Gastrocnemius medialis (tissue), 4 donors: ENCODE measurements at regions not wholly inside any gene's neighbourhood (a gene's known extent, or its start where the extent isn't known, plus 50 kb on each side); places are given as distances from the start of the nearest gene placed in this dataset.

Source experiments
- POLR2A ChIP-seq, 2 donors: fragments of 450-650 bp; IDR thresholded peaks; one replicate each; pipeline ENCODE4 v1.6.1; 2017; ENCODE audit warnings: antibody characterized with exemption in 2 of 2, mild to moderate bottlenecking in 2 of 2, moderate library complexity in 2 of 2
- TF ChIP-seq, protein P1 (sequence below), 5 experiments: fragments of 450-650 bp in 3 of 5; fragments of 200-600 bp in 2 of 5; sonication (generic) in 2 of 5; IDR thresholded peaks in 4 of 5; conservative IDR thresholded peaks in 1 of 5; 1 replicate in 4 of 5; 2 replicates in 1 of 5; pipeline ENCODE4 v1.5.1; 2016 to 2019; ENCODE audit warnings: antibody characterized with exemption in 5 of 5, mild to moderate bottlenecking in 3 of 5, moderate library complexity in 3 of 5

GRCh38 chr12:77115471-77115870 is 50.1 kb upstream of the E2F7 start:
- no peak for TF ChIP-seq POLR2A (IDR thresholded peaks at IDR 0.05)
- TF ChIP-seq, protein P1, sequence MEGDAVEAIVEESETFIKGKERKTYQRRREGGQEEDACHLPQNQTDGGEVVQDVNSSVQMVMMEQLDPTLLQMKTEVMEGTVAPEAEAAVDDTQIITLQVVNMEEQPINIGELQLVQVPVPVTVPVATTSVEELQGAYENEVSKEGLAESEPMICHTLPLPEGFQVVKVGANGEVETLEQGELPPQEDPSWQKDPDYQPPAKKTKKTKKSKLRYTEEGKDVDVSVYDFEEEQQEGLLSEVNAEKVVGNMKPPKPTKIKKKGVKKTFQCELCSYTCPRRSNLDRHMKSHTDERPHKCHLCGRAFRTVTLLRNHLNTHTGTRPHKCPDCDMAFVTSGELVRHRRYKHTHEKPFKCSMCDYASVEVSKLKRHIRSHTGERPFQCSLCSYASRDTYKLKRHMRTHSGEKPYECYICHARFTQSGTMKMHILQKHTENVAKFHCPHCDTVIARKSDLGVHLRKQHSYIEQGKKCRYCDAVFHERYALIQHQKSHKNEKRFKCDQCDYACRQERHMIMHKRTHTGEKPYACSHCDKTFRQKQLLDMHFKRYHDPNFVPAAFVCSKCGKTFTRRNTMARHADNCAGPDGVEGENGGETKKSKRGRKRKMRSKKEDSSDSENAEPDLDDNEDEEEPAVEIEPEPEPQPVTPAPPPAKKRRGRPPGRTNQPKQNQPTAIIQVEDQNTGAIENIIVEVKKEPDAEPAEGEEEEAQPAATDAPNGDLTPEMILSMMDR (IDR thresholded peaks at IDR 0.05 in 4 of 5, conservative IDR thresholded peaks at IDR 0.05 in 1 of 5), result no peak
